ENCODE measurements at regions not wholly inside any gene's neighbourhood (a gene's known extent, or its start where the extent isn't known, plus 50 kb on each side); places are given as distances from the start of the nearest gene placed in this dataset.

DNA sequence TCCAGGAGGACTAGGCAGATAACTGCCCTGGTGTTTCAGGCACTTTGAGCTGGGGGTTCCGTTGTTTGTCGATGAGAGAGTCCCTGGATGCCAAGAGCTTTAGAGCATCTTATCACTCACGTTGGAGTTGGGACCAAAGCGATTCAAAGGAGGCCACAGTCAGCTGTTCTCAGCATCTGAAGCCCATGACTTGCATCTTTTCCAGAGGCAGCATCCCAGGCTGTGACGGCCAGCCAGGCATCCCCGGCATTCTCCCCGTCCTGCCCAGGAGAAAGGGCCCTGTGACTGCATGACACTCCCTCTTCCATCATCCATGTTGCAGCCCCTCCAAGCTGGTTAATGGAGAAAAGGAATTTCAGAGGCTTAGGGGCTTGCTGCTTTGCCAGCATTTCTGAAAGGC lies 520.3 kb downstream of the CDH26 start:
- dilution Hi-C loops (cut with HindIII; ENCODE audit: low sequenced_read_pairs, unreplicated experiment): no loop called here
- H3K36me3 ChIP-seq (ENCODE audit: control insufficient read depth, insufficient read depth, low read length): no peaks in the 10 kb centered on the region
- no peak overlapping the region for H4K91ac ChIP-seq (ENCODE audit: insufficient read depth, low read depth, low read length)
- H4K8ac ChIP-seq (ENCODE audit: low read depth in 2 of 2, low read length in 2 of 2): no peak overlapping the region
- TF ChIP-seq MAZ (IDR thresholded peaks at IDR 0.05; ENCODE audit: borderline replicate concordance, low read depth, low read length): no peak
- no peak for TF ChIP-seq POLR2A (IDR thresholded peaks at IDR 0.05; ENCODE audit: low read depth, low read length)
- no peak for TF ChIP-seq MAFK (IDR thresholded peaks at IDR 0.05; ENCODE audit: low read depth, low read length)
- no peak for TF ChIP-seq RFX5 (IDR thresholded peaks at IDR 0.05; ENCODE audit: low read depth, low read length)
- TF ChIP-seq MXI1 (IDR thresholded peaks at IDR 0.05; ENCODE audit: borderline replicate concordance, low read depth, low read length): no peak
- no peak for TF ChIP-seq USF2 (IDR thresholded peaks at IDR 0.05; ENCODE audit: low read depth, low read length)
- TF ChIP-seq RCOR1 (IDR thresholded peaks at IDR 0.05; ENCODE audit: insufficient replicate concordance, low read length): no peak
- no peak for TF ChIP-seq CEBPB (IDR thresholded peaks at IDR 0.05; ENCODE audit: low read depth, low read length)
- no peak for TF ChIP-seq CTCF (conservative IDR thresholded peaks at IDR 0.05; ENCODE audit: low read depth, low read length)
- no peak for TF ChIP-seq ELK1 (IDR thresholded peaks at IDR 0.05; ENCODE audit: borderline replicate concordance, low read depth, low read length)
- no peak for TF ChIP-seq NFE2L2 (IDR thresholded peaks at IDR 0.05; ENCODE audit: low read depth, low read length)
- H3K27me3 ChIP-seq (ENCODE audit: control insufficient read depth, insufficient read depth, low read length): no peaks in the 10 kb centered on the region; the same call in 1 of the 2 replicates
- no peak overlapping the region for H3K18ac ChIP-seq (ENCODE audit: low read depth, low read length)
- H2BK5ac ChIP-seq (ENCODE audit: low read depth, low read length, poor library complexity, severe bottlenecking): no peak overlapping the region
- ChIA-PET POLR2A (ENCODE audit: unreplicated experiment) (no interaction called here), CTCF (no interaction called here)
- BruUV-seq (replicated peaks): no TSS peak
- no peak overlapping the region for H2BK15ac ChIP-seq (ENCODE audit: low read depth, low read length)
- no peak overlapping the region for H3K9ac ChIP-seq (ENCODE audit: low read depth, low read length)
- H3K4me1 ChIP-seq (ENCODE audit: control insufficient read depth, insufficient read depth, low read length): no peaks in the 10 kb centered on the region
- H2AK9ac ChIP-seq (replicated peaks; ENCODE audit: low read depth, low read length, poor library complexity): no peak overlapping the region
- no peak overlapping the region for H2AFZ ChIP-seq (replicated peaks; ENCODE audit: low read length, poor library complexity)
- intact Hi-C loops (cut with micrococcal nuclease): no loop called here
- H2BK20ac ChIP-seq (ENCODE audit: low read depth, low read length): no peak overlapping the region
- H3K4ac ChIP-seq (ENCODE audit: low read depth, low read length): no peak overlapping the region
- whole genome bisulfite sequencing, 2 experiments (ENCODE audit: extremely low coverage in 2 of 2, insufficient read length in 1 of 2): 80% methylated on average over 1 of the region's 7 CpGs; no CpG with 5 or more reads in 1 of the 2 experiments
- no peak overlapping the region for H4K5ac ChIP-seq (ENCODE audit: low read depth, low read length)
- no peak overlapping the region for H3K4me2 ChIP-seq (ENCODE audit: low read depth, low read length)
- no peak overlapping the region for H3K23ac ChIP-seq (ENCODE audit: low read depth, low read length)
- H3K14ac ChIP-seq (replicated peaks; ENCODE audit: low read depth, low read length): no peak overlapping the region
- H3K56ac ChIP-seq (ENCODE audit: extremely low read depth, insufficient read depth, low read length): no peak overlapping the region
- ATAC-seq (ENCODE audit: low read depth) (no peak), DNase-seq (no peak)
- H4K20me1 ChIP-seq (ENCODE audit: insufficient read depth, low read length): no peaks in the 10 kb centered on the region
- H3K79me1 ChIP-seq (ENCODE audit: low read depth in 1 of 2, low read length in 2 of 2): no peaks in the 10 kb centered on the region
- H3K27ac ChIP-seq (ENCODE audit: insufficient read depth, low read length): no peak overlapping the region
- no peak overlapping the region for H3K4me3 ChIP-seq (ENCODE audit: insufficient read depth, low read depth, low read length)
- no peaks in the 10 kb centered on the region for H3K9me1 ChIP-seq (ENCODE audit: insufficient read depth, low read length)
- H3K9me3 ChIP-seq (ENCODE audit: control insufficient read depth, insufficient read depth, low read length): peaks cover 10% of the 10 kb centered on the region
- H2BK120ac ChIP-seq (ENCODE audit: low read depth, low read length): no peak overlapping the region
- H2AK5ac ChIP-seq (ENCODE audit: low read depth, low read length): no peak overlapping the region
- in situ Hi-C loops (cut with MboI; ENCODE audit: low sequenced_read_pairs): no loop called here
